DOHH2 (cell line): ENCODE measurements at regions not wholly inside any gene's neighbourhood (a gene's known extent, or its start where the extent isn't known, plus 50 kb on each side); places are given as distances from the start of the nearest gene placed in this dataset.

Experiments
- EZH2phosphoT487 ChIP-seq: fragments of 200-600 bp; sonication (generic); IDR thresholded peaks from 2 replicates; pipeline ENCODE4 v1.6.1; 2017; ENCODE audit warnings: borderline replicate concordance, mild to moderate bottlenecking, antibody characterized with exemption, low read length, moderate library complexity, mixed read lengths
- TF ChIP-seq, protein P1 (sequence below): fragments of 200-600 bp; sonication (generic); IDR thresholded peaks from one replicate; pipeline ENCODE4 v1.5.1; 2014; ENCODE audit warnings: antibody characterized with exemption, mild to moderate bottlenecking, low read depth, low read length; ENCODE audit not compliant: poor library complexity, severe bottlenecking

DNA sequence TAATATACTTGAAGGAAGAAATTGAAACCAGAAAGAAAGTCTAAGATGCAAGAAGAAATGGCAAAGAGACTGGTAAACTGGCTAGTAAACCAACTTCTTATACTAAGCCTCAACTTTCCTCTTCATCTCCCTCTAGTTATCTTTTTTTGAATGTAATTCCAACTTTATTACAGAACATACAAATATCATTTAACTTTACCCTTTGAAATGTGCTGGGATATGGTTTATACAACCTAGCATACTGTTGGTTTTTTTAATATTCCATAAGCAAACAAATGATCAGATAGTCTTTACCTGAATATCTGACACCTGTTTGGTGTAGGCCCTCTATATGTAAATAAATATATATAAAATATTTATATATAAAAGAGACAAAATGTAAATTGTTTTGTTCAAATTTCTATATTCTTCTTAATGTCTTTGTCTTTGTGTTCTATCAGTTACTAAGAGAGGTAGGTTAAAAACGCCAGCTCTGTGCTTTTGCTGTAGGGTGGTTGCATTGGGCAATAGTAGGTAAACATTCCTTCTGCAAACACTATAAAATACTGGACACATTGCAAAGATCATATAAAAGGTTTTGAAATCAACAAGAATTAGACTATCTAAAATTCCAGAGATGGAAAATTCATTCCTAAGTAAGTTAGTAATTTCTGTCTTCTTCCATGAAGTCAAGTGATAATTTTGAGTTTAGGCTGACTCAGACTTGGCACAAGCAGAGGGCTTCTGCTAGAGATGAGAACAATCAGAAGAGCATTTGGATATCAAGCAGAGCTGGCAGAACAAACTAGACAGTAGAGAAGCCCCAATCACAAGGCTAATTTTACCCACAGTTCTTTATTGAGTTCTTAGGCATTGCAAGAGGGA lies 383.3 kb downstream of the RFC3 start:
- TF ChIP-seq, protein P1, sequence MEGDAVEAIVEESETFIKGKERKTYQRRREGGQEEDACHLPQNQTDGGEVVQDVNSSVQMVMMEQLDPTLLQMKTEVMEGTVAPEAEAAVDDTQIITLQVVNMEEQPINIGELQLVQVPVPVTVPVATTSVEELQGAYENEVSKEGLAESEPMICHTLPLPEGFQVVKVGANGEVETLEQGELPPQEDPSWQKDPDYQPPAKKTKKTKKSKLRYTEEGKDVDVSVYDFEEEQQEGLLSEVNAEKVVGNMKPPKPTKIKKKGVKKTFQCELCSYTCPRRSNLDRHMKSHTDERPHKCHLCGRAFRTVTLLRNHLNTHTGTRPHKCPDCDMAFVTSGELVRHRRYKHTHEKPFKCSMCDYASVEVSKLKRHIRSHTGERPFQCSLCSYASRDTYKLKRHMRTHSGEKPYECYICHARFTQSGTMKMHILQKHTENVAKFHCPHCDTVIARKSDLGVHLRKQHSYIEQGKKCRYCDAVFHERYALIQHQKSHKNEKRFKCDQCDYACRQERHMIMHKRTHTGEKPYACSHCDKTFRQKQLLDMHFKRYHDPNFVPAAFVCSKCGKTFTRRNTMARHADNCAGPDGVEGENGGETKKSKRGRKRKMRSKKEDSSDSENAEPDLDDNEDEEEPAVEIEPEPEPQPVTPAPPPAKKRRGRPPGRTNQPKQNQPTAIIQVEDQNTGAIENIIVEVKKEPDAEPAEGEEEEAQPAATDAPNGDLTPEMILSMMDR: no peak
- TF ChIP-seq EZH2phosphoT487: no peak
